HepG2 (cell line): ENCODE measurements at regions not wholly inside any gene's neighbourhood (a gene's known extent, or its start where the extent isn't known, plus 50 kb on each side); places are given as distances from the start of the nearest gene placed in this dataset.

Experiments used
- ATAC-seq: fragments of 200-7000 bp; cut with Tn5 transposase; 3 replicates; pipeline ENCODE4 v1.9.1; 2020; ENCODE audit warnings: mild to moderate bottlenecking, moderate library complexity
- BruUV-seq: library from RNA; stranded (reverse); fragments of 400-500 nt; replicated peaks from 2 replicates; lab custom pipeline; 2021; lab: Mats Ljungman, UMichigan
- CTCF ChIA-PET: fragments of 300-600 bp; formaldehyde crosslinking; extraction: SDS; loops from one replicate; lab custom pipeline; 2021; ENCODE audit warnings: low total read pairs, inconsistent platforms, low intra/inter-chr PET ratio; lab: Yijun Ruan, JAX
- POLR2A ChIA-PET: fragments of 350-600 bp; sonication (Branson Sonifier 250); formaldehyde crosslinking; loops from one replicate; lab custom pipeline; 2020; ENCODE audit warnings: antibody characterized with exemption, inconsistent platforms; lab: Yijun Ruan, JAX
- DNase-seq: peaks from one replicate; pipeline ENCODE4 v3.0.0-alpha.2; 2015; ENCODE audit warnings: low spot score
- FAIRE-seq: peaks from 3 replicates; lab custom pipeline; 2011; peaks lifted over from hg19 to GRCh38; lab: Jason Lieb, UNC
- H2AFZ ChIP-seq: one replicate; pipeline ENCODE4 v1.6.1; 2011; ENCODE audit warnings: low read length, inconsistent platforms
- H3K27ac ChIP-seq: fragments of 300-600 bp; 3 replicates; pipeline ENCODE4 v1.8.0; 2011; ENCODE audit warnings: mixed run types, mild to moderate bottlenecking, mixed read lengths, low read length, inconsistent platforms; ENCODE audit not compliant: insufficient read depth; ENCODE audit errors: extremely low read length
- H3K27me3 ChIP-seq, 2 experiments: fragments of 200-600 bp in 1 of 2; 2 replicates in 1 of 2; 3 replicates in 1 of 2; pipeline versions ENCODE4 v1.6.0 to v1.8.0; 2011; ENCODE audit warnings: low read length in 2 of 2, mild to moderate bottlenecking in 2 of 2, moderate library complexity in 2 of 2, inconsistent platforms in 1 of 2; ENCODE audit not compliant: insufficient read depth in 2 of 2, control insufficient read depth in 1 of 2
- H3K36me3 ChIP-seq, 2 experiments: fragments of 200-600 bp in 1 of 2; replicated peaks in 1 of 2; 2 replicates in 1 of 2; 3 replicates in 1 of 2; pipeline versions ENCODE4 v1.5.1 to v1.8.0; 2011; ENCODE audit warnings: low read length in 2 of 2, inconsistent platforms in 1 of 2; ENCODE audit not compliant: insufficient read depth in 2 of 2, control insufficient read depth in 1 of 2
- H3K4me1 ChIP-seq: 2 replicates; pipeline ENCODE4 v1.5.1; 2012; ENCODE audit warnings: low read length, inconsistent platforms; ENCODE audit not compliant: insufficient read depth
- H3K4me2 ChIP-seq: 2 replicates; pipeline ENCODE4 v1.6.0; 2011; ENCODE audit warnings: low read depth, low read length, inconsistent platforms
- H3K4me3 ChIP-seq, 3 experiments: fragments of 200-600 bp in 1 of 3; sonication (generic), shearing (Covaris generic) in 1 of 3; replicated peaks in 1 of 3; 2 replicates each; pipeline ENCODE4 v1.5.1; 2011 to 2016; ENCODE audit warnings: low read length in 3 of 3, inconsistent platforms in 2 of 3, low read depth in 2 of 3, mild to moderate bottlenecking in 2 of 3, control low read depth in 1 of 3, mixed read lengths in 1 of 3; ENCODE audit not compliant: insufficient read depth in 1 of 3
- H3K79me2 ChIP-seq: one replicate; pipeline ENCODE4 v1.6.1; 2011; ENCODE audit warnings: low read length, inconsistent platforms; ENCODE audit not compliant: insufficient read depth
- H3K9ac ChIP-seq: 2 replicates; pipeline ENCODE4 v1.6.0; 2011; ENCODE audit warnings: mild to moderate bottlenecking, low read depth, low read length, inconsistent platforms; ENCODE audit not compliant: insufficient read depth
- H3K9me3 ChIP-seq: 2 replicates; pipeline ENCODE4 v1.5.1; 2012; ENCODE audit warnings: mild to moderate bottlenecking, low read length
- H4K20me1 ChIP-seq: 2 replicates; pipeline ENCODE4 v1.6.0; 2011; ENCODE audit warnings: inconsistent platforms, mild to moderate bottlenecking, low read length, moderate library complexity; ENCODE audit not compliant: insufficient read depth
- ATF4 ChIP-seq, 2 experiments: fragments of 450-650 bp in 1 of 2; sonication (generic) in 1 of 2; formaldehyde crosslinking; IDR thresholded peaks; 2 replicates each; pipeline versions ENCODE4 v1.5.0 to v1.8.0; 2020 to 2022; ENCODE audit warnings: mild to moderate bottlenecking in 1 of 2, missing genetic modification reagents in 1 of 2
- HMG20B ChIP-seq: conservative IDR thresholded peaks from 2 replicates; pipeline ENCODE4 v1.6.1; 2016; ENCODE audit warnings: missing genetic modification reagents, missing compliant biosample characterization
- HNF4G ChIP-seq, 2 experiments: sonication (generic) in 1 of 2; formaldehyde crosslinking in 1 of 2; IDR thresholded peaks; 2 replicates each; pipeline versions ENCODE4 v1.4.0 to v1.6.1; 2011 to 2020; ENCODE audit warnings: borderline replicate concordance in 2 of 2, low read depth in 2 of 2, mild to moderate bottlenecking in 2 of 2, low read length in 1 of 2, missing genetic modification reagents in 1 of 2, moderate library complexity in 1 of 2
- MBD4 ChIP-seq: IDR thresholded peaks from 2 replicates; pipeline ENCODE4 v1.6.1; 2012; ENCODE audit warnings: low read length, inconsistent platforms, borderline replicate concordance
- MEF2D ChIP-seq: sonication (generic); formaldehyde crosslinking; IDR thresholded peaks from 2 replicates; pipeline ENCODE4 v1.5.1; 2020; ENCODE audit warnings: mild to moderate bottlenecking, missing genetic modification reagents
- MLXIP ChIP-seq: sonication (generic); formaldehyde crosslinking; IDR thresholded peaks from 2 replicates; pipeline ENCODE4 v1.9.0; 2021; ENCODE audit warnings: missing genetic modification reagents, borderline replicate concordance
- RFXAP ChIP-seq: sonication (generic); formaldehyde crosslinking; IDR thresholded peaks from 2 replicates; pipeline ENCODE4 v1.4.0; 2020; ENCODE audit warnings: missing genetic modification reagents, borderline replicate concordance
- SALL2 ChIP-seq: sonication (generic); formaldehyde crosslinking; IDR thresholded peaks from 2 replicates; pipeline ENCODE4 v1.8.1; 2023; ENCODE audit warnings: mild to moderate bottlenecking, missing genetic modification reagents, inconsistent platforms
- ZBTB14 ChIP-seq: sonication (generic); formaldehyde crosslinking; IDR thresholded peaks from 2 replicates; pipeline ENCODE4 v1.4.0; 2020; ENCODE audit warnings: missing genetic modification reagents
- ZBTB49 ChIP-seq: sonication (generic); formaldehyde crosslinking; IDR thresholded peaks from 2 replicates; pipeline ENCODE4 v1.4.0; 2020; ENCODE audit warnings: missing genetic modification reagents, borderline replicate concordance
- ZNF20 ChIP-seq: sonication (generic); formaldehyde crosslinking; IDR thresholded peaks from 2 replicates; pipeline ENCODE4 v1.4.0; 2020; ENCODE audit warnings: mild to moderate bottlenecking, moderate library complexity, missing genetic modification reagents
- ZNF253 ChIP-seq: sonication (generic); formaldehyde crosslinking; IDR thresholded peaks from 2 replicates; pipeline ENCODE4 v1.8.0; 2022; ENCODE audit warnings: mild to moderate bottlenecking, missing genetic modification reagents, borderline replicate concordance
- ZNF280D ChIP-seq: sonication (generic); formaldehyde crosslinking; IDR thresholded peaks from 2 replicates; pipeline ENCODE4 v1.5.1; 2020; ENCODE audit warnings: mild to moderate bottlenecking, missing genetic modification reagents
- WGBS: methylation state at CpG from one replicate; pipeline ENCODE4 v1.1.6; 2017; ENCODE audit warnings: low lambda C conversion rate; 5-methylcytosine and 5-hydroxymethylcytosine counted together
- in situ Hi-C: cut with HindIII; loops from 2 replicates; pipeline ENCODE4 v1.10.0; 2017; ENCODE audit warnings: low pct_unique_long_range_greater_than_20kb; ENCODE audit not compliant: extremely low pct_ligation_motif_present
- intact Hi-C: fragments of 100-400 bp; cut with micrococcal nuclease; formaldehyde crosslinking; loops from one replicate; pipeline ENCODE4 v1.10.0; 2022; ENCODE audit not compliant: unreplicated experiment

GRCh38 chr7:69109246-69109645 lies 489.0 kb upstream of the AUTS2 start (continued):
- TF ChIP-seq ZNF280D (CRISPR knock-in tag) = no peak
- TF ChIP-seq MBD4 = no peak
- no peak for TF ChIP-seq ZNF253
- TF ChIP-seq SALL2 = no peak
- TF ChIP-seq HNF4G (IDR thresholded peaks at IDR 0.05; ENCODE audit: borderline replicate concordance, low read depth, low read length) = no peak
- TF ChIP-seq HNF4G (CRISPR knock-in tag; IDR thresholded peaks at IDR 0.05; ENCODE audit: borderline replicate concordance, low read depth) = no peak
- TF ChIP-seq MEF2D = no peak
- TF ChIP-seq RFXAP (CRISPR knock-in tag) = no peak

- no peaks in the 10 kb centered on the region for H3K27me3 ChIP-seq
- ATAC-seq (no peak), DNase-seq (no peak), FAIRE-seq (no peak)
- no peaks in the 10 kb centered on the region for H4K20me1 ChIP-seq
- BruUV-seq = no TSS peak
- no peak overlapping the region for H3K9ac ChIP-seq
- H3K36me3 ChIP-seq = no peaks in the 10 kb centered on the region
- POLR2A ChIA-PET = no interaction called here
- CTCF ChIA-PET = no interaction called here
- in situ Hi-C loops (no loop called here), intact Hi-C loops (no loop called here)
- no peak overlapping the region for H2AFZ ChIP-seq
- no peak overlapping the region for H3K4me3 ChIP-seq
- no peak overlapping the region for H3K27ac ChIP-seq
- no peak overlapping the region for H3K4me2 ChIP-seq
- peaks cover 41% of the 10 kb centered on the region for H3K9me3 ChIP-seq
- no peaks in the 10 kb centered on the region for H3K4me1 ChIP-seq
- H3K79me2 ChIP-seq = no peaks in the 10 kb centered on the region
- 33% methylated on average over 7 of the region's 7 CpGs for WGBS
- TF ChIP-seq ZBTB49 (CRISPR knock-in tag) (no peak), ZBTB14 (no peak), ATF4 (CRISPR knock-in tag; IDR thresholded peaks at IDR 0.05) (no peak), MLXIP (CRISPR knock-in tag) (no peak), HMG20B (no peak), ZNF20 (CRISPR knock-in tag) (no peak)
These were observed 488.4 kb upstream of the AUTS2 start for GRCh38 chr7:69109879-69110278.
